Epithelial cell of esophagus (primary cell): ENCODE measurements at regions not wholly inside any gene's neighbourhood (a gene's known extent, or its start where the extent isn't known, plus 50 kb on each side); places are given as distances from the start of the nearest gene placed in this dataset.

Experiments used
- DNase-seq: peaks from one replicate; pipeline ENCODE4 v3.0.0; 2010; ENCODE audit warnings: low read depth
- H3K4me3 ChIP-seq: 2 replicates; pipeline ENCODE4 v1.5.1; 2011; ENCODE audit warnings: mild to moderate bottlenecking, low read length, control low read depth
- TF ChIP-seq, protein P1 (sequence below): IDR thresholded peaks from 2 replicates; pipeline ENCODE4 v1.5.1; 2011; ENCODE audit warnings: low read depth, mild to moderate bottlenecking, low read length, control low read depth, inconsistent platforms; ENCODE audit not compliant: insufficient read depth; ENCODE audit errors: missing control alignments

DNA sequence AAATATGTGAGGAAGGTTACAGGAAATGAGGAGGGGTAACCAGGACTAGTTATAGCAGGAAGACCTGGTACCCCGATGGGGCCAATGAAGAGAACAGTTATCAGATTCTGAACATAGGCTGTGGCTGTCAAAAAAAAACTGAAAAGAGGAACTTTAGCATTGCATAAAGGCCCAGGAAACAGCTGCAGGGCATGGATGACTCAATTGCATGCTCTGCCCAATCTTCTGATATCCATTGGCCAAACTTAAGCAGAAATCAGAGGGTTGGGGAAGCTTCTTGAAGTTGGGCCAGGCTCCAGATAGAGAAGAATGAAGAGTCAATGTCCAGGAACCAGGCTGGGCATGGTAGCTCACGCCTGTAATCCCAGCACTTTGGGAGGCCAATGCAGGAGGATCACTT, 1222.4 kb upstream of the PRKX start:
- TF ChIP-seq, protein P1, sequence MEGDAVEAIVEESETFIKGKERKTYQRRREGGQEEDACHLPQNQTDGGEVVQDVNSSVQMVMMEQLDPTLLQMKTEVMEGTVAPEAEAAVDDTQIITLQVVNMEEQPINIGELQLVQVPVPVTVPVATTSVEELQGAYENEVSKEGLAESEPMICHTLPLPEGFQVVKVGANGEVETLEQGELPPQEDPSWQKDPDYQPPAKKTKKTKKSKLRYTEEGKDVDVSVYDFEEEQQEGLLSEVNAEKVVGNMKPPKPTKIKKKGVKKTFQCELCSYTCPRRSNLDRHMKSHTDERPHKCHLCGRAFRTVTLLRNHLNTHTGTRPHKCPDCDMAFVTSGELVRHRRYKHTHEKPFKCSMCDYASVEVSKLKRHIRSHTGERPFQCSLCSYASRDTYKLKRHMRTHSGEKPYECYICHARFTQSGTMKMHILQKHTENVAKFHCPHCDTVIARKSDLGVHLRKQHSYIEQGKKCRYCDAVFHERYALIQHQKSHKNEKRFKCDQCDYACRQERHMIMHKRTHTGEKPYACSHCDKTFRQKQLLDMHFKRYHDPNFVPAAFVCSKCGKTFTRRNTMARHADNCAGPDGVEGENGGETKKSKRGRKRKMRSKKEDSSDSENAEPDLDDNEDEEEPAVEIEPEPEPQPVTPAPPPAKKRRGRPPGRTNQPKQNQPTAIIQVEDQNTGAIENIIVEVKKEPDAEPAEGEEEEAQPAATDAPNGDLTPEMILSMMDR: no peak
- DNase-seq: peak; percentile 26
- H3K4me3 ChIP-seq: no peak overlapping the region

DNA sequence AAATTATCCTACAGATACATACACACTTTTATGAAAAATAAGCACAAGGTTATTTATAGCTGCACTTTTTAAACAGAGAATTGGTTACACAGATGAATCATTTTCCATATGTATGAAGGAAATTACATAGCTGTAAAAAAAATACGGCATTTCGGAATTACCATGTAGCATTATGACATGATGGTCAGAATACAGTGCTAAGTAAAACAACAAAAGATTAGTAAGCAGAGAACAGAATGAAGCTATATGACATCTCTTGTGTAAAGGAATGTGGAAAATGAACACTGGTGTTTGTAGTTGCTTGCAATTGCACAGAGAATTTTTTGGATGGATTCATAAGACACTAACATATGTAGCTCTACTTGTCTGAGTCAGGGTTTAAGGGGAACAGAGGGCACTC, 1222.0 kb upstream of the PRKX start:
- TF ChIP-seq, protein P1: no peak
- DNase-seq: no peak
- no peak overlapping the region for H3K4me3 ChIP-seq

DNA sequence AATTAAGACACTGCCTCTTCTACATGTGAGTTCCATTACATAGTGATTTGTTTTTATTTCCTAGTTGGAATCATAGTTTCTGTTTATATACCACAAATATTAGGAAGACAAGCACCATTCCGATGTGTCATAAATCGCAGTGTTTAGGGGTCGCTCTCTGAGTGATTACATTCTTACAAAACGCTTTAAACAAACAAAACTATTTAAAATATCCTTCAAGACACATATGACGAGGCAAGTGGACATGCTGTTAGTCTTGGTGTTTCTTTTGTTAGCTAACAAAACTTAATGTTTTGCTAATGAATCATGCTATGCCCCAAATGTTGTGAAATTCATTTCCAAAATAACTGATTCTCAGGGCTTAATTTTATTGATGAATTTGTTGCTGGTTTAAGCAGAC, 1219.3 kb upstream of the PRKX start:
- TF ChIP-seq, protein P1: no peak
- peak; percentile 34 for DNase-seq
- H3K4me3 ChIP-seq: no peak overlapping the region

DNA sequence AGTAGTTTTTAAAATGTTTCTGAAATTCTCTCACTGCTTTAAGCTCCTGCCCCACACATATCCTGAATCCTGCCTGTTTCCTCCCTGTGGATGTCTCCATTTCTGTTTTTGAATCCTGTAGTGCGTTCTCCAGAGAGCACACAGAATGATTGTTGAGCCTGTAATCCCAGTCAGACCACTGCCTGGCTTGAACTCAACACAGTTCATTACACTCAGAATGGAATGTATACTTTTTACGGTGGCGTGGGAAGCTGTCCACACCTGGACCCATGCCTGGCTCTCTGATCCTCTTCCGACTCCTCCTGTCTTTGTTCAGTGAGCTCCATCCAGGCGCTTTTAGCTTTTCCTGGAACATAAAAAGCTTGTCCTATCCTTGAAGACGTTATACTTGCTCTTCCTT, 1217.0 kb upstream of the PRKX start:
- no peak overlapping the region for H3K4me3 ChIP-seq
- DNase-seq: no peak
- TF ChIP-seq, protein P1: no peak

DNA sequence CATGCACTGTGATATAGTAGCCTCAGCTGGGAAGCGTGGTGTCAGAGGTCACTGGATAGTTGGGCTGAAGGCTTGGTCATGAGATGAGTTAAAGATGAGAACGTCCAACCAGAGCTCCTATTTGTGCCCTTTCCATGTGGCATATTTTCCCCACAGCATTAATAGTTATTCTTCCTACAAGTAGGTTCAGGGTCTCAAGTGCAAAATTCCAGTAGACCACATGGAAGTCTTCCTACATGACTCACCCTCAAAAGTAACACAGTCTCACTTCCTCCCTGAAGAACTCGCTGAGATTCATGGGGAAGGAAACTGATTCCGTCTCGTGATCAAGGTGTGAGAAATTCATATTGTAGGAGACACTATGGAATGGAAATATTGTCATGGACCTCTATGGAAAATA, 1212.5 kb upstream of the PRKX start:
- TF ChIP-seq, protein P1: no peak
- no peak for DNase-seq
- H3K4me3 ChIP-seq: no peak overlapping the region

DNA sequence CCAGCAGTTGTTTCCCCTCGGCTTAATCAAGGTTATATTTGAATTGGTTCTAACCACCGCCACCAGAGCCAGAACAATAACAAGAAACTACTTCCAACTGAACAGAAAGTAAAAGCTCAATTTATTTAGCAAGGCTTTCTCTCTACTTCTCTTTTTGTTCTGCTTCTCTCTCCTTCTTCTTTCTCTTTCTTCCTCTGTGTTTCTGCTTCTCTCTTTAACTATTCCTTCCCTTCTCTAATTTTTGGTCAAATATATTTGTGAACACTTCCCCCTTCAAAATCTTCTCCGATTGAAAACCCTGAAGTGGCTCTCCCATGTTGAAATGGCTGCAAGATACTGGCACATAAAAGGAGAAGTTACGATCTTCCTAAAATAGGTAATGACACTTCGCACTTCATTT, 1195.9 kb upstream of the PRKX start:
- H3K4me3 ChIP-seq: no peak overlapping the region
- TF ChIP-seq, protein P1: no peak
- DNase-seq: no peak

DNA sequence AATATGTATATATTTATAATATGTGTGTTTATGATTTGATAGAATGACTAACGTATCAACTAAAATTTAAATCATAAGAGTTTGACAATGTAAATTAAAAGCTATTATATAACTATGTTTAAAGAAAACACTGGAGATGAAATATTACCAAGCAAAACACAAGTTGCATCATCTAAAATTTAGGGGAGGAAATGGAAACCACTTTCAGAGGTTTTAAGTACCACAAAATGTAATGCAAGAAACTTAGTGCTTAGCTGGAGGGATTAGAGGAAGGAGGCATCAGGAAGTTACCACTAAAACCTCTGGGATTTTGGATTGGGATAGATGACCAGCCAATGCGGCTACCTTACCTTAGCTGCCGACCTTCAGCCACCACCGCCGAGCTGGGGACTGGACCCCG, 1192.1 kb upstream of the PRKX start:
- TF ChIP-seq, protein P1: no peak
- no peak overlapping the region for H3K4me3 ChIP-seq
- no peak for DNase-seq
